NB4 (cell line): ENCODE measurements at regions not wholly inside any gene's neighbourhood (a gene's known extent, or its start where the extent isn't known, plus 50 kb on each side); places are given as distances from the start of the nearest gene placed in this dataset.

ENCODE experiments used
- CTCF ChIP-seq: IDR thresholded peaks from one replicate; pipeline ENCODE4 v1.5.1; 2012; ENCODE audit warnings: low read depth, low read length
- MAX ChIP-seq: IDR thresholded peaks from 2 replicates; pipeline ENCODE4 v1.6.1; 2011; ENCODE audit warnings: low read depth, low read length
- POLR2A ChIP-seq: IDR thresholded peaks from 2 replicates; pipeline ENCODE4 v1.6.1; 2011; ENCODE audit warnings: mild to moderate bottlenecking; ENCODE audit not compliant: insufficient read length; ENCODE audit errors: extremely low read depth

GRCh38 chr13:109533350-109533749, 253.0 kb downstream of the IRS2 start:
- TF ChIP-seq CTCF (no peak), MAX (no peak), POLR2A (no peak)
